ENCODE measurements at regions not wholly inside any gene's neighbourhood (a gene's known extent, or its start where the extent isn't known, plus 50 kb on each side); places are given as distances from the start of the nearest gene placed in this dataset.
"Not testable (repeated sequence)": the region's sequence is repeated elsewhere in the genome, so short reads cannot be mapped to it uniquely, and the experiment has no call there.

- intact Hi-C loops (cut with DNase I): loop anchor here in 1 of 2 donors (10.0 kb wide), 1 partner anchor 111 kb away; no protein-coding TSS in a partner anchor
- ATAC-seq (peak; percentile 35 to 36), DNase-seq (peak; percentile 28)
Measured at GRCh38 chr1:232435729-232436128, 194.2 kb downstream of the SIPA1L2 start.

- DNase-seq: no peak
- intact Hi-C loops (cut with DNase I): loop anchor here in 1 of 2 donors (10.0 kb wide), 1 partner anchor 108 kb away; no protein-coding TSS in a partner anchor
- ATAC-seq: no peak
Measured at GRCh38 chr1:232432313-232432712, 197.6 kb downstream of the SIPA1L2 start.

- ATAC-seq: no peak
- DNase-seq: no peak
- intact Hi-C loops (cut with DNase I): loop anchor here in 1 of 2 donors (10.0 kb wide), 1 partner anchor 107 kb away; no protein-coding TSS in a partner anchor
Measured at GRCh38 chr1:232431748-232432147, 198.2 kb downstream of the SIPA1L2 start.

- ATAC-seq: no peak
- intact Hi-C loops (cut with DNase I): loop anchor here in 1 of 2 donors (10.0 kb wide), 1 partner anchor 107 kb away; no protein-coding TSS in a partner anchor
- DNase-seq: no peak
Measured at GRCh38 chr1:232431326-232431725, 198.6 kb downstream of the SIPA1L2 start.

- intact Hi-C loops (cut with DNase I): loop anchor here in 1 of 2 donors (10.0 kb wide), 1 partner anchor 106 kb away; no protein-coding TSS in a partner anchor
- no peak for ATAC-seq
- DNase-seq: no peak
Measured at GRCh38 chr1:232430467-232430866, 199.5 kb downstream of the SIPA1L2 start.

GRCh38 chr1:232428786-232429530 lies 201.0 kb downstream of the SIPA1L2 start:
- DNase-seq (no peak), ATAC-seq (peak in 1 of 2 donors; percentile 32)
- intact Hi-C loops (cut with DNase I): no loop called here

- DNase-seq (no peak), ATAC-seq (peak in 1 of 2 donors; percentile 70)
- intact Hi-C loops (cut with DNase I): no loop called here
Measured at GRCh38 chr1:232428036-232428645, 201.8 kb downstream of the SIPA1L2 start.

GRCh38 chr1:232426801-232427200 lies 203.1 kb downstream of the SIPA1L2 start:
- no peak for DNase-seq
- intact Hi-C loops (cut with DNase I): no loop called here
- ATAC-seq: no peak

GRCh38 chr1:232425421-232425820 lies 204.5 kb downstream of the SIPA1L2 start:
- ATAC-seq (no peak), DNase-seq (no peak)
- intact Hi-C loops (cut with DNase I): no loop called here

- DNase-seq (no peak), ATAC-seq (no peak)
- intact Hi-C loops (cut with DNase I): no loop called here
Measured at GRCh38 chr1:232423591-232423990, 206.3 kb downstream of the SIPA1L2 start.

GRCh38 chr1:232422898-232423297 lies 207.0 kb downstream of the SIPA1L2 start:
- no peak for ATAC-seq
- DNase-seq: no peak
- intact Hi-C loops (cut with DNase I): no loop called here

- DNase-seq: no peak
- intact Hi-C loops (cut with DNase I): no loop called here
- no peak for ATAC-seq
Measured at GRCh38 chr1:232422098-232422497, 207.8 kb downstream of the SIPA1L2 start.

GRCh38 chr1:232421143-232421796 lies 208.7 kb downstream of the SIPA1L2 start:
- intact Hi-C loops (cut with DNase I): no loop called here
- ATAC-seq: no peak
- DNase-seq: no peak

- intact Hi-C loops (cut with DNase I): no loop called here
- no peak for DNase-seq
- no peak for ATAC-seq
Measured at GRCh38 chr1:232417636-232418248, 212.2 kb downstream of the SIPA1L2 start.

GRCh38 chr1:232416026-232416568 lies 213.8 kb downstream of the SIPA1L2 start:
- intact Hi-C loops (cut with DNase I): no loop called here
- ATAC-seq (no peak), DNase-seq (no peak)

- DNase-seq; ATAC-seq; intact Hi-C loops (cut with DNase I): not testable (repeated sequence)
Measured at GRCh38 chr1:232415481-232415880, 214.5 kb downstream of the SIPA1L2 start.

- intact Hi-C loops (cut with DNase I): no loop called here
- ATAC-seq: no peak
Measured at GRCh38 chr1:232414100-232414499, 215.8 kb downstream of the SIPA1L2 start.

GRCh38 chr1:232413674-232414073 lies 216.3 kb downstream of the SIPA1L2 start:
- ATAC-seq: no peak

More at GRCh38 chr1:232414100-232414499, 215.8 kb downstream of the SIPA1L2 start:
- DNase-seq: no peak

GRCh38 chr1:232409584-232409983 lies 220.3 kb downstream of the SIPA1L2 start:
- intact Hi-C loops (cut with DNase I): no loop called here
- ATAC-seq (no peak), DNase-seq (no peak)

More at GRCh38 chr1:232413674-232414073, 216.3 kb downstream of the SIPA1L2 start:
- intact Hi-C loops (cut with DNase I): no loop called here
- no peak for DNase-seq

All from left cardiac atrium (tissue), 4 donors.